ENCODE measurements at regions not wholly inside any gene's neighbourhood (a gene's known extent, or its start where the extent isn't known, plus 50 kb on each side); places are given as distances from the start of the nearest gene placed in this dataset.
"Not testable (repeated sequence)": the region's sequence is repeated elsewhere in the genome, so short reads cannot be mapped to it uniquely, and the experiment has no call there.

DNA sequence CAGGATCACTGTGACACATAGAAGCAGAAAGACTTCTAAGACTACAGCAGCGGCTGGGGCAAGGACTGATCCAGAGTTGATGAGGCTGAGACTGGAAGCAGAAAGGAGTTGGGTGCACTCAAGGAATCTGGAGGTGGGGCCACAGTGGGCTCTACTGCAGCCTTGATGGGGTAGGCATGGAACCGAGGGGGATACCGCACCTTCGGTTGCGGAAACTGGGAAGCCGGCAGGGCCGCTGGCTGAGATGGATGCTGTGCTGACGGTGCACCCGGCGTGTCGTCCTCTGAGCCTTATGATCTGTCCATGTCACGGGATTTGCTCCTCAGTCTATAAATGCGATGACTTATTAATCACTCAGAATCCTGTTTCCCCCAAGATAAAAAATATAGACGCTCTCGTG is 473.5 kb upstream of the MYT1L start:
- no peak for DNase-seq (ENCODE audit: low read depth in 2 of 2, low spot score in 1 of 2)

- DNase-seq (ENCODE audit: low read depth in 2 of 2, low spot score in 1 of 2), result no peak
Observed at GRCh38 chr2:2801458-2801857, 470.4 kb upstream of the MYT1L start.

- no peak for DNase-seq (ENCODE audit: low read depth in 2 of 2, low spot score in 1 of 2)
Observed at GRCh38 chr2:2800697-2801096, 469.6 kb upstream of the MYT1L start.

GRCh38 chr2:2800001-2800400 is 468.9 kb upstream of the MYT1L start:
- no peak for DNase-seq (ENCODE audit: low read depth in 2 of 2, low spot score in 1 of 2)

DNA sequence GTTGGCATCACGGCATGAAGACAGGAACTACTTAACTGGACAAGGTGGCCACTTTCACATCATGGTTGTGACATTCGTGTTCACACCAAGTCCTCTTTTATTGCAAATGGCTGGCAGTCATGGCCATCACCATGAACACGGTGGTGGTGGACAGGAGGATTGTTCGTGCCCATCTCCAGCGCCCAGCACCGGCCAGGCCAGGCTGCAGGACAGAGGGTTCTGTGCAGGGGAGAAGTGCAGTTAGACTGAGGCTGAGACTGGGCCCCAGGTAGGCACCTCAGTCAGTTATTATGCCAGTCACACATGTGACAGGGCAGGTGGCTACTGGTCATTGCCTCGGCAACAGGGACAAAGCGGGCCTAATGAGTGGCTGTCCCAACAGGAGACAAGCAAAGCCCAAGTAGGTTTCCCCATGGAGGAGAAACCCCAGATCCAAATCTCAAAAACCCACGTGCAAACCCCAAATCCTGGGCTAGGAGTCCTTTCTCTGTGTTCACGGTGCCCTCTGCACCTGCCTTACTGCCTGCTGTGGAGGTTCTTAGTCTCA is 468.1 kb upstream of the MYT1L start:
- no peak for DNase-seq (ENCODE audit: low read depth in 2 of 2, low spot score in 1 of 2)

DNA sequence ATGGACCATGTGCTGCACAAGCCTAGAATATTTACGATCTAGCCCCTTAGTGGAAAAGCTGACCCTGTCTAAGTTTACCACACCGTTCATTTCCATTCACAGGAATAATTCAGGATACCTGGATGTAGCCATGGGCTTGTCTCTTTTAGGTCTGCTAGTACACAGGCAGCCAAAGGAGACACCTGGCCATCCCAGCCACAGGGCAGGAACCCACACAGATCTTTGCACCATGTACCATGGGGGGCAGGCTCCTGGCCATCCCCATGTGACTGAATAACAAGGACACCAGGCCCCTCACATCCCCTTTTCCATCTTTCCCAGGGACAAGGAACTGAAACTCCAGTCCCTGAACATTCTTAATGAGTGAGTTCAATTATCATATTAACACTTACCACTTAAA is 467.3 kb upstream of the MYT1L start:
- DNase-seq (ENCODE audit: low read depth in 2 of 2, low spot score in 1 of 2), result no peak

DNA sequence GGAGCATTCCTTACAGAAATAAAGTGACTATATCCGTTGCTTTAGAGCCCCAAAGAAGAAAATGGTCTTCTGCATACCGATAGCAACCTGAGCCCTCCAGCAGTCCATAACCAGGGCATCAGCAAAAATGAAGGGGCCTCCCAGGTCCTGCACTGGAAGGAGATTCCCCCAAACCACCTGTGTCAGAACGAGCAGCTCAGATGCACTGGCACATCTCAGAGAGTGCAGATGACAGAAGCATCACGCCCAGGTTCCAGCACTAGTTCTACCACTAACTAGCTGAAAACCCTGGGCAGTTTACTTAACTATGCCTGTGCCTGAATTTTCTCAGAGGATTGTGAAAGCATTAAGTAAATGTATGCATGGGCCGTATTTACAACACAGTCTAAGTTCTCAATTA is 466.7 kb upstream of the MYT1L start:
- DNase-seq (ENCODE audit: low read depth in 2 of 2, low spot score in 1 of 2), result no peak

DNA sequence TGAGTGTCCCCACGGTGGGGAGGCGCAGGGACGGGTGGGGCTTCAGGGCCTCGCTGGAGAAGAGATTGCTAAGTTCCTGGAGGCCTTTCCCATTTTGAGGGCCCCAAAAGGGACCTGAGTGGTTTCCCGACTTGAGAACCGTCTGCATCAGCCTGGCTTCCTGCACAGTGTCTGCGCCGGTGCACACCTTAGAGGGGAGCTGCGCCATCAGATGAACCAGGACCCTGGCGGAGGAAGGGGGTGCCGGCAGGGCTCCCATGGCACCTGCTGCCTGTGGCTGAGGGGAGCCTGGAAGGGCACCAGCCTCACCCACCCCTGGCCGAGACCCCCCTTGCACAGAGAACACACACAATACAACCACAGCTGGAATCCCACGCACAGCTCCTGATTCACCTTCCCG is 465.1 kb upstream of the MYT1L start:
- DNase-seq (ENCODE audit: low read depth in 2 of 2, low spot score in 1 of 2), result no peak

GRCh38 chr2:2795438-2796091 is 464.5 kb upstream of the MYT1L start:
- no peak for DNase-seq (ENCODE audit: low read depth in 2 of 2, low spot score in 1 of 2)

DNA sequence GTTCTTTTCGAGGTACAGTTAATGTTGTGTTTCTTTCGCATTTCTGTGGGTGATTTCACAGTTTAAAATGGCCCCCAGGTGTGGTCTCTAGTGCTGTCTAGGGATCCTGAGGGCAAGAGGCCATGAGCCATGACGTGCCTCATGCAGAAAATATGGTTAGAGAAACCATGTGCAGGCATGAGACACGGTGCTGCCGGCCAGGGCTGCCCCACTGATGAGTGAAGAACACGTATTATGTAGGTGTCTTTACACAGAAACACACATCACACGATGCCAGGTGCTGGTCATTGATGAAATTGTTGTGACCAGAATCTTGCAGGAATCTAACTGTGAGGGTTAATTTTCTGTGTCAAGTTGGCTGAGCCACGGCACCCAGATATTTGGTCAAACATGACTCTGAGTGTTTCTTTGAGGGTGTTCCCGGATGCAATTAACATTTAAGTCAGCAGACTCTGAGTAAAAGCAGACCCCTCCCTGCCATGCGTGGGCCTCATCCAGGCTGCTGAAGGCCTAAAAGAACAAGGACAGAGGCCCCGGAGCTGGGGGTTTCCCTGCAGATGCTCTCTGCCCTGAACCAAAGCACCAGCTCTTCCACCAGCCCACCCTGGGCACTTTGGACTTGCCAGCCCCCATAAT is 463.0 kb upstream of the MYT1L start:
- DNase-seq (ENCODE audit: low read depth in 2 of 2, low spot score in 1 of 2), result no peak

GRCh38 chr2:2793514-2793913 is 462.4 kb upstream of the MYT1L start:
- no peak for DNase-seq (ENCODE audit: low read depth in 2 of 2, low spot score in 1 of 2)

DNA sequence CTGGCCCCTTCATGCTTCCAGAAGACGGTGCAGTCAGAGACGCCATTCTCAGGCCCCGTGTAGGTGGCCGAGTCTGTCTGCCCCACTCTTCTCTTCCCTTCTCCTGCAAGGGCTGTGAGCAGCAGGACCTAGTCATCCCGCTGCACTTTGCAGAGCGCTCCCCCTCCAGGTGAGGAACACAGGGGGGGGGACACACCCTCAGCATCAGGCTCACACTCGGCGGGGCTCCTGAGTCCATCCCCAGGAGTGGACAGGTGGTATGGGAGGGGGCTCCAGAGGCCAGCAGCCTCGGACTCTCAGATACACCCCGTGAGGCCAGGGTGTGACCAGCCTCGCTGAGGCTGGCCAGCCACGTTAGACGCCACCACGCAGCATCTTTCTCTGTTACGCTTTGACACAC is 460.5 kb upstream of the MYT1L start:
- DNase-seq (ENCODE audit: low read depth in 2 of 2, low spot score in 1 of 2), result no peak

DNA sequence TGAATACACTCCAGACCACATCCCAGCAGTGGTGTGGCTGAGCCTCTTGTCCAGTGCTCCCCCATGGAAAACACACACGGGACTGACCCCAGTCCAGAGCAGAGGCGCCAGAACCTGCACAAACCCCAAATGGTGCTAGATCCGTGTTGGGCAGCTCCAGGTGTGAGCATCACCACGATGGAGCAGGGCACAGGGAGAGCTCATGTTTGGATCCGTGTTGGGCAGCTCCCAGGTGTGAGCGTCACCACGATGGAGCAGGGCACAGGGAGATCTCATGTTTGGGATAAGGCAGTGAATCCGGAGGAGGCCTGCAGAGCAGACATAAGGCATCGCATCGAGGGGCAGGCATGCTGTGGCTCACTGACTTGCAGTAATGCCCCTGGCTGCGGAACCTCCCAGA is 460.0 kb upstream of the MYT1L start:
- DNase-seq (ENCODE audit: low read depth in 2 of 2, low spot score in 1 of 2), result no peak

DNA sequence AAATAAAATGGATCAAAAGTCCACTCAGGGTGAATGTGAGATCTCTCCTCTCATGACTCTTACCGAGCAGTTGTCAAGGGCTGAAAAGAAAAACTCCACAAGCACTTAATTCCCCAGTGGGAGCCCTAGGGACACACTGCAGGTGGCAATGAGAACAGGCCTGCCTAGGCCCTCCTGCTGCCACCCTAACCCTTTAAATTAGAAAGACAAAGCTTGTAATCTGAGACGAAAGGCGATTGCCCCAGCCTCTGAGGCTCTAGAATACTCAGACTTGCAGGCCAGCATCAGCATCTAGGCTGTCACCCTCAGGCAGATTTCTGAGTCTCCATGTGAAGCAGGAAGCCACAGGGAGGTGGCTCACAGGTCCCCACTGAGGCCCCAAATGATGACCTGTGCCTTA is 457.0 kb upstream of the MYT1L start:
- no peak for DNase-seq (ENCODE audit: low read depth in 2 of 2, low spot score in 1 of 2)

DNA sequence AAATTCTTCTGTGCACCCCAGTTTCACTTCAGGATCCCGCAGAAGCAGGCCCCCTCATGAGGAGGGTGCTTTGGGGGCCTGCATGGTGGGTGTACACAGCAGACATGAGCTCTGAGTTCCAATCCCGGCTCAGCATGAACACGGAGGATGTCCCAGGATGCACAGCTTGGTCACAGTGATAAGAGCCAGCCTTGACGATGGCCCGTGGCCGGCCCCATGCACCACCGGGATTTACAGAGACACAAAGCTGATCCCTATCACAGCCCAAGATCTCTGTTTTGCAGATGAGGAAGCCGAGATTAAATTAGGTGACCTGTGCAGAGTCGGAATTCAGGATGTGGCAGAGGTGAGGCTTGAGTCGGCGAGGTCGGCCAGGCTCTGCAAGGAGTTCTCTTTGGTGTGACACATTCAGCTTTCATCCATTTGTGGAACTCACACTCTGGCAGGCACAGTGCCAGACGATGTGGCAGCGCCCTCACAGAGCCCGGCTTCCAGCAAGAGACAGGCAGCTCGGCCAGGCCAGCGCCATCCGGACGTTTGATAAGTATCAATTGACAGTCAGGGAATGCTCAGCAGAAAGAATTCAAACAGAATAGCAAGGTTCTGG is 456.3 kb upstream of the MYT1L start:
- no peak for DNase-seq (ENCODE audit: low read depth in 2 of 2, low spot score in 1 of 2)

GRCh38 chr2:2782007-2782406 is 450.9 kb upstream of the MYT1L start:
- no peak for DNase-seq (ENCODE audit: low read depth in 2 of 2, low spot score in 1 of 2)

- no peak for DNase-seq (ENCODE audit: low read depth in 2 of 2, low spot score in 1 of 2)
Observed at GRCh38 chr2:2779727-2780126, 448.7 kb upstream of the MYT1L start.

GRCh38 chr2:2777876-2778275 is 446.8 kb upstream of the MYT1L start:
- DNase-seq (ENCODE audit: low read depth in 2 of 2, low spot score in 1 of 2), result no peak

DNA sequence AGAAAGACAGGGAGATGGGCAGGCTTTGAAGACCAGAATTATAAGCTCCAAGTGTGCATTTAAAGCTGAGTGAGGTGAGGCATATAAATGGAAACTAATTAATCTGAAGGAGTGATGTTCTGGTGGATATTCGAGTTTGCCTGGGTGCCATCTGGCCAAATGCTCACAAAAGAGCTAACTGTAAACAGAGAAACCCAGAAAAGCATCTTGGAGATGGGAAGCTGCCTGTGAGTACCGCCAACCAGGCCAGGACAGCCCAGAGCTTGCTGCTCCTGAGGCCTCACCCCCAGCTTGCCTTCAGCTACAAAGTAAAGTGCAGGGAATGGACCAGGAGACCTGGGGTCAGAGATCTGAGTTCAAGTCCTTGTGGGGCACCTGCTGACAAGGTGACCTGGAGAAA is 446.1 kb upstream of the MYT1L start:
- DNase-seq (ENCODE audit: low read depth in 2 of 2, low spot score in 1 of 2), result no peak

DNA sequence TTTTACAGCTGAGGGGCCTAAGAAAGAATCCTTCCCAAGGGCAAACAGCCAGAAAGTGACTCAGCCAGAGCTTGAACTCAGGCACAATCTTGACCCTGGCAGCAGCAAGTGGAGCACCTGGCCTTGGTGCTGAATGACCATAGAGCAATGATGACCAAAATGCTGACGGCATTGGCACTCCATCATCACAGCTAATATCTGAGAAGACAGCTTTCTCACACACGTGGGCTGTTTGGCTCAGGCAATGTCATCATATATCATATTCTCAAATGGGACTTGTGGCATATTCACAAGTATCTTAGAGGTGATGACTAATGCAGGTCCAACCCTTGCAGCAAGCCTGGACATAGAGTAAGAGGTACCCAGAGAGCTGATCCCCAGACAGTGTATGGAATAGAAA is 443.9 kb upstream of the MYT1L start:
- no peak for DNase-seq (ENCODE audit: low read depth in 2 of 2, low spot score in 1 of 2)

DNA sequence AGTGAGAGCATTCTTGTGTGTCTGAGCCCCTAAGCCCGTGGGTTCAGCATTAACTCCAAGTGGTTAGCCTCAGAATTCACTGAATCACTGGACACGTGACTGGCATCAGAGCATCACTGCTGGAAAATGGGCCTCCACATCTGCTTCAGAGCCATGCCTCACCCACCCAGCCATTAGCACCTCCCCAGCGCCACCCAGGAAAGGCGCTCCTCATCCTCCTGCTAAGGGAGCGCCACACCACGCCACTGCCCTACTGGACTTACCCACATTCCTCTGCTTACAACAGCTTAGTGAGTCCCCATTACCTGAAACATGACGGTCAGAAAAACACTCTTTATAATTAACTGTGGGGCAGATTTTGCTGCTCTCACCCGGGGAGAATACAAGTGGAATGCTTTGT is 442.6 kb upstream of the MYT1L start:
- no peak for DNase-seq (ENCODE audit: low read depth in 2 of 2, low spot score in 1 of 2)

- DNase-seq (ENCODE audit: low read depth in 2 of 2, low spot score in 1 of 2), result not testable (repeated sequence)
Observed at GRCh38 chr2:2773080-2773479, 442.0 kb upstream of the MYT1L start.

Measured in stimulated activated CD8-positive, alpha-beta memory T cell treated with anti-CD3 and anti-CD28 coated beads, Interleukin-4, amount 100 ng/mL, for 4 hours (primary cell).